Peyer's patch (tissue), 4 donors: ENCODE measurements at regions not wholly inside any gene's neighbourhood (a gene's known extent, or its start where the extent isn't known, plus 50 kb on each side); places are given as distances from the start of the nearest gene placed in this dataset.

Experiments
- DNase-seq, 3 donors: peaks; one replicate each; pipeline ENCODE4 v3.0.0-alpha.2; 2017 to 2019
- H3K27ac ChIP-seq, 4 donors: fragments of 200-600 bp; sonication (generic); one replicate each; pipeline ENCODE4 v1.5.1; 2016 to 2019
- H3K27me3 ChIP-seq, 2 donors: fragments of 200-600 bp; sonication (generic); one replicate each; pipeline ENCODE4 v1.5.1; 2019
- H3K36me3 ChIP-seq, 3 donors: fragments of 200-600 bp; sonication (generic); one replicate each; pipeline ENCODE4 v1.5.1; 2016 to 2019
- H3K4me1 ChIP-seq, 4 donors: fragments of 200-600 bp; sonication (generic); one replicate each; pipeline ENCODE4 v1.5.1; 2016 to 2019
- H3K4me3 ChIP-seq, 4 donors: fragments of 200-600 bp; sonication (generic); 1 replicate in 3 of 4; 2 replicates in 1 of 4; pipeline ENCODE4 v1.5.1; 2016 to 2019; ENCODE audit warnings: mild to moderate bottlenecking in 1 of 4
- H3K9me3 ChIP-seq, 4 donors: fragments of 200-600 bp; sonication (generic); one replicate each; pipeline ENCODE4 v1.5.1; 2016 to 2019; ENCODE audit warnings: mild to moderate bottlenecking in 1 of 4
- CTCF ChIP-seq, 6 experiments: fragments of 450-650 bp in 4 of 6; fragments of 200-600 bp in 2 of 6; sonication (generic) in 1 of 6; IDR thresholded peaks; one replicate each; pipeline ENCODE4 v1.5.1; 2017 to 2019; ENCODE audit warnings: antibody characterized with exemption in 6 of 6, mild to moderate bottlenecking in 3 of 6, moderate library complexity in 1 of 6
- POLR2A ChIP-seq, 2 donors: fragments of 450-650 bp; IDR thresholded peaks; one replicate each; pipeline ENCODE4 v1.5.1; 2017; ENCODE audit warnings: antibody characterized with exemption in 2 of 2, mild to moderate bottlenecking in 2 of 2, moderate library complexity in 2 of 2

- no peaks in the 10 kb centered on the region for H3K36me3 ChIP-seq
Measured at GRCh38 chrX:42102586-42103282, 179.4 kb upstream of the CASK start.

GRCh38 chrX:42098900-42099299, 175.5 kb upstream of the CASK start:
- DNase-seq: no peak
- no peak for TF ChIP-seq CTCF (IDR thresholded peaks at IDR 0.05)
- TF ChIP-seq POLR2A (IDR thresholded peaks at IDR 0.05): no peak

More at GRCh38 chrX:42102586-42103282, 179.4 kb upstream of the CASK start:
- H3K27me3 ChIP-seq: no peaks in the 10 kb centered on the region
- no peak overlapping the region for H3K4me3 ChIP-seq
- no peaks in the 10 kb centered on the region for H3K9me3 ChIP-seq
- TF ChIP-seq CTCF (IDR thresholded peaks at IDR 0.05) (no peak), POLR2A (IDR thresholded peaks at IDR 0.05) (no peak)
- no peak for DNase-seq
- H3K27ac ChIP-seq: no peak overlapping the region
- no peaks in the 10 kb centered on the region for H3K4me1 ChIP-seq

GRCh38 chrX:42097486-42097885, 174.1 kb upstream of the CASK start:
- Histone ChIP-seq H3K4me3 (no peak overlapping the region), H3K27ac (no peak overlapping the region), H3K36me3 (no peaks in the 10 kb centered on the region), H3K9me3 (no peaks in the 10 kb centered on the region), H3K4me1 (no peaks in the 10 kb centered on the region), H3K27me3 (no peaks in the 10 kb centered on the region)
- TF ChIP-seq CTCF (IDR thresholded peaks at IDR 0.05) (no peak), POLR2A (IDR thresholded peaks at IDR 0.05) (no peak)
- no peak for DNase-seq

More at GRCh38 chrX:42098900-42099299, 175.5 kb upstream of the CASK start:
- Histone ChIP-seq H3K27ac (no peak overlapping the region), H3K36me3 (no peaks in the 10 kb centered on the region), H3K4me1 (no peaks in the 10 kb centered on the region), H3K9me3 (no peaks in the 10 kb centered on the region), H3K4me3 (no peak overlapping the region), H3K27me3 (no peaks in the 10 kb centered on the region)

- Histone ChIP-seq H3K4me3 (no peak overlapping the region), H3K36me3 (no peaks in the 10 kb centered on the region), H3K27me3 (no peaks in the 10 kb centered on the region), H3K27ac (no peak overlapping the region), H3K9me3 (no peaks in the 10 kb centered on the region), H3K4me1 (no peaks in the 10 kb centered on the region)
- DNase-seq: no peak
- TF ChIP-seq POLR2A (IDR thresholded peaks at IDR 0.05): no peak
- TF ChIP-seq CTCF (IDR thresholded peaks at IDR 0.05): no peak
Measured at GRCh38 chrX:42096265-42096920, 173.0 kb upstream of the CASK start.

GRCh38 chrX:42094218-42094617, 170.9 kb upstream of the CASK start:
- DNase-seq: no peak
- TF ChIP-seq CTCF (IDR thresholded peaks at IDR 0.05): no peak
- TF ChIP-seq POLR2A (IDR thresholded peaks at IDR 0.05): no peak
- no peaks in the 10 kb centered on the region for H3K9me3 ChIP-seq
- H3K4me1 ChIP-seq: no peaks in the 10 kb centered on the region
- H3K27me3 ChIP-seq: no peaks in the 10 kb centered on the region
- no peak overlapping the region for H3K4me3 ChIP-seq
- H3K27ac ChIP-seq: peak overlapping the region in 2 of 4 donors; percentile 12 to 17
- no peaks in the 10 kb centered on the region for H3K36me3 ChIP-seq
